ENCODE measurements at regions not wholly inside any gene's neighbourhood (a gene's known extent, or its start where the extent isn't known, plus 50 kb on each side); places are given as distances from the start of the nearest gene placed in this dataset.

GRCh38 chr12:25419595-25419994 is 133.5 kb downstream of the LMNTD1 start:
- Histone ChIP-seq H3K27me3 (no peaks in the 10 kb centered on the region), H3K27ac (no peak overlapping the region), H3K4me1 (peaks cover 0 to 6% (median 0%) of the 10 kb centered on the region in 4 donors), H3K36me3 (no peaks in the 10 kb centered on the region), H3K9me3 (no peaks in the 10 kb centered on the region), H3K4me3 (no peak overlapping the region)
- DNase-seq = no peak
- TF ChIP-seq POLR2A (IDR thresholded peaks at IDR 0.05) (no peak), CTCF (IDR thresholded peaks at IDR 0.05) (no peak)

GRCh38 chr12:25417071-25417470 is 136.0 kb downstream of the LMNTD1 start:
- H3K4me3 ChIP-seq = no peak overlapping the region
- no peaks in the 10 kb centered on the region for H3K36me3 ChIP-seq
- H3K27ac ChIP-seq = no peak overlapping the region
- no peaks in the 10 kb centered on the region for H3K27me3 ChIP-seq
- DNase-seq = no peak
- TF ChIP-seq CTCF (IDR thresholded peaks at IDR 0.05) (no peak), POLR2A (IDR thresholded peaks at IDR 0.05) (no peak)
- no peaks in the 10 kb centered on the region for H3K9me3 ChIP-seq
- H3K4me1 ChIP-seq = no peaks in the 10 kb centered on the region

- H3K9me3 ChIP-seq = no peaks in the 10 kb centered on the region
- no peaks in the 10 kb centered on the region for H3K27me3 ChIP-seq
- no peaks in the 10 kb centered on the region for H3K4me1 ChIP-seq
- H3K4me3 ChIP-seq = no peak overlapping the region
- no peaks in the 10 kb centered on the region for H3K36me3 ChIP-seq
- no peak overlapping the region for H3K27ac ChIP-seq
- TF ChIP-seq POLR2A (IDR thresholded peaks at IDR 0.05) = no peak
- no peak for TF ChIP-seq CTCF (IDR thresholded peaks at IDR 0.05)
- no peak for DNase-seq
Measured at GRCh38 chr12:25416516-25416915, 136.6 kb downstream of the LMNTD1 start.

GRCh38 chr12:25415004-25415403 is 138.1 kb downstream of the LMNTD1 start:
- DNase-seq = no peak
- TF ChIP-seq POLR2A (IDR thresholded peaks at IDR 0.05) (no peak), CTCF (IDR thresholded peaks at IDR 0.05) (no peak)
- H3K27me3 ChIP-seq = no peaks in the 10 kb centered on the region
- H3K4me1 ChIP-seq = no peaks in the 10 kb centered on the region
- H3K36me3 ChIP-seq = no peaks in the 10 kb centered on the region
- H3K27ac ChIP-seq = no peak overlapping the region
- no peaks in the 10 kb centered on the region for H3K9me3 ChIP-seq
- H3K4me3 ChIP-seq = no peak overlapping the region

GRCh38 chr12:25412735-25413134 is 140.3 kb downstream of the LMNTD1 start:
- H3K36me3 ChIP-seq = no peaks in the 10 kb centered on the region
- no peak for TF ChIP-seq POLR2A (IDR thresholded peaks at IDR 0.05)
- TF ChIP-seq CTCF (IDR thresholded peaks at IDR 0.05) = no peak

GRCh38 chr12:25404955-25405354 is 148.1 kb downstream of the LMNTD1 start:
- Histone ChIP-seq H3K36me3 (no peaks in the 10 kb centered on the region), H3K4me1 (no peaks in the 10 kb centered on the region), H3K27me3 (no peaks in the 10 kb centered on the region), H3K27ac (no peak overlapping the region), H3K4me3 (no peak overlapping the region), H3K9me3 (no peaks in the 10 kb centered on the region)
- DNase-seq = no peak
- no peak for TF ChIP-seq CTCF (IDR thresholded peaks at IDR 0.05)
- no peak for TF ChIP-seq POLR2A (IDR thresholded peaks at IDR 0.05)

More at GRCh38 chr12:25412735-25413134, 140.3 kb downstream of the LMNTD1 start:
- H3K27me3 ChIP-seq = no peaks in the 10 kb centered on the region
- no peak overlapping the region for H3K27ac ChIP-seq
- no peaks in the 10 kb centered on the region for H3K9me3 ChIP-seq
- no peaks in the 10 kb centered on the region for H3K4me1 ChIP-seq
- no peak for DNase-seq
- no peak overlapping the region for H3K4me3 ChIP-seq
